GM12878 (cell line): ENCODE measurements at regions not wholly inside any gene's neighbourhood (a gene's known extent, or its start where the extent isn't known, plus 50 kb on each side); places are given as distances from the start of the nearest gene placed in this dataset.
"Not testable (repeated sequence)": the region's sequence is repeated elsewhere in the genome, so short reads cannot be mapped to it uniquely, and the experiment has no call there.

Experiments
- ATAC-seq: fragments of 200-7000 bp; cut with Tn5 transposase; 3 replicates; pipeline ENCODE4 v1.9.1; 2020; ENCODE audit warnings: mild to moderate bottlenecking, moderate library complexity
- BruUV-seq: library from RNA; stranded (reverse); fragments of 400-500 nt; replicated peaks from 2 replicates; lab custom pipeline; 2021; lab: Mats Ljungman, UMichigan
- CTCF ChIA-PET: fragments of 300-600 bp; sonication (Branson Sonifier 250); formaldehyde crosslinking; extraction: SDS; loops from one replicate; lab custom pipeline; 2021; ENCODE audit warnings: inconsistent platforms; lab: Yijun Ruan, JAX
- POLR2A ChIA-PET: fragments of 350-600 bp; formaldehyde crosslinking; extraction: SDS; loops from one replicate; lab custom pipeline; 2021; ENCODE audit warnings: inconsistent platforms; lab: Charles Lee
- RAD21 ChIA-PET: fragments of 300-600 bp; sonication (Branson Sonifier 250); formaldehyde crosslinking; loops from one replicate; lab custom pipeline; 2023; ENCODE audit warnings: antibody characterized with exemption; ENCODE audit not compliant: unreplicated experiment; lab: Charles Lee
- SMC1A ChIA-PET: fragments of 300-600 bp; sonication (Branson Sonifier 250); formaldehyde crosslinking; loops from one replicate; lab custom pipeline; 2023; ENCODE audit not compliant: unreplicated experiment, uncharacterized antibody; lab: Charles Lee
- DNase-seq: peaks from one replicate; pipeline ENCODE4 v3.0.0-alpha.2; 2011; ENCODE audit warnings: low read depth, low spot score
- FAIRE-seq: peaks from 3 replicates; lab custom pipeline; 2011; peaks lifted over from hg19 to GRCh38; lab: Jason Lieb, UNC
- H2AFZ ChIP-seq: 2 replicates; pipeline ENCODE4 v1.6.0; 2011; ENCODE audit warnings: low read depth, low read length, control low read depth; ENCODE audit not compliant: control insufficient read depth
- H3K27ac ChIP-seq: 2 replicates; pipeline ENCODE4 v1.5.1; 2011; ENCODE audit warnings: control low read depth; ENCODE audit not compliant: control insufficient read depth, insufficient read depth
- H3K27me3 ChIP-seq, 2 experiments: replicated peaks in 1 of 2; 2 replicates each; pipeline versions ENCODE4 v1.6.0 to v1.6.1; 2011; ENCODE audit warnings: low read length in 1 of 2; ENCODE audit not compliant: control insufficient read depth in 2 of 2, insufficient read depth in 2 of 2
- H3K36me3 ChIP-seq, 2 experiments: 2 replicates each; pipeline ENCODE4 v1.5.1; 2011; ENCODE audit warnings: low read length in 1 of 2; ENCODE audit not compliant: control insufficient read depth in 2 of 2, insufficient read depth in 2 of 2
- H3K4me1 ChIP-seq: 2 replicates; pipeline ENCODE4 v1.6.1; 2011; ENCODE audit warnings: mild to moderate bottlenecking, low read length, moderate library complexity, mixed read lengths; ENCODE audit not compliant: control insufficient read depth, insufficient read depth
- H3K4me2 ChIP-seq: 2 replicates; pipeline ENCODE4 v1.6.0; 2011; ENCODE audit warnings: control low read depth; ENCODE audit not compliant: control insufficient read depth, insufficient read depth
- H3K4me3 ChIP-seq: fragments of 200-600 bp; sonication (generic); 2 replicates; pipeline ENCODE4 v1.5.1; 2016
- H3K79me2 ChIP-seq: 2 replicates; pipeline ENCODE4 v1.6.0; 2011; ENCODE audit warnings: low read length; ENCODE audit not compliant: control insufficient read depth, insufficient read depth
- H3K9ac ChIP-seq: 2 replicates; pipeline ENCODE4 v1.8.0; 2011; ENCODE audit warnings: low read length, control low read depth, mixed read lengths; ENCODE audit not compliant: control insufficient read depth, insufficient read depth
- H3K9me3 ChIP-seq: replicated peaks from 3 replicates; pipeline ENCODE4 v1.5.1; 2011; ENCODE audit warnings: mild to moderate bottlenecking, low read length; ENCODE audit not compliant: control insufficient read depth, insufficient read depth
- H4K20me1 ChIP-seq: 2 replicates; pipeline ENCODE4 v1.6.0; 2011; ENCODE audit not compliant: control insufficient read depth, insufficient read depth
- ATF3 ChIP-seq: IDR thresholded peaks from 2 replicates; pipeline ENCODE4 v1.6.1; 2011; ENCODE audit warnings: low read depth, mild to moderate bottlenecking, low read length, moderate library complexity, borderline replicate concordance; ENCODE audit errors: extremely low read depth
- BHLHE40 ChIP-seq, 2 experiments: fragments of 450-650 bp in 1 of 2; IDR thresholded peaks; 2 replicates each; pipeline ENCODE4 v1.6.1; 2011 to 2017; ENCODE audit warnings: low read depth in 2 of 2, borderline replicate concordance in 1 of 2, improper control_type of control experiment in 1 of 2, low read length in 1 of 2, mild to moderate bottlenecking in 1 of 2
- CBFB ChIP-seq: IDR thresholded peaks from 2 replicates; pipeline ENCODE4 v1.6.1; 2016; ENCODE audit warnings: antibody characterized with exemption, low read depth
- IRF4 ChIP-seq: IDR thresholded peaks from 2 replicates; pipeline ENCODE4 v1.6.1; 2011; ENCODE audit warnings: low read depth, low read length
- PKNOX1 ChIP-seq: fragments of 450-650 bp; IDR thresholded peaks from 2 replicates; pipeline ENCODE4 v1.6.1; 2016; ENCODE audit warnings: mild to moderate bottlenecking
- PRDM15 ChIP-seq: fragments of 450-650 bp; formaldehyde crosslinking; IDR thresholded peaks from 2 replicates; pipeline ENCODE4 v1.4.0; 2020; ENCODE audit warnings: mild to moderate bottlenecking, moderate library complexity
- SREBF1 ChIP-seq: IDR thresholded peaks from 2 replicates; pipeline ENCODE4 v1.6.1; 2012; ENCODE audit warnings: mild to moderate bottlenecking, low read length
- TBL1XR1 ChIP-seq: IDR thresholded peaks from 2 replicates; pipeline ENCODE4 v1.6.1; 2012; ENCODE audit warnings: low read depth, low read length, improper control_type of control experiment
- WGBS: methylation state at CpG from one replicate; pipeline ENCODE4 v1.1.6; 2016; ENCODE audit warnings: low lambda C conversion rate; ENCODE audit not compliant: insufficient replicate concordance, insufficient coverage; ENCODE audit errors: missing lambda C conversion rate; 5-methylcytosine and 5-hydroxymethylcytosine counted together
- in situ Hi-C: fragments of 300-500 bp; cut with MboI; formaldehyde crosslinking; loops from 9 replicates; pipeline ENCODE4 v1.14.3; 2018; ENCODE audit warnings: mixed read lengths
- intact Hi-C: fragments of 100-400 bp; cut with micrococcal nuclease; formaldehyde crosslinking; loops from one replicate; pipeline ENCODE4 v1.14.2; 2022; ENCODE audit not compliant: unreplicated experiment

- H3K27ac ChIP-seq, CTCF ChIA-PET, in situ Hi-C loops, RAD21 ChIA-PET, H2AFZ ChIP-seq, H3K36me3 ChIP-seq, SMC1A ChIA-PET, H3K27me3 ChIP-seq, H3K9me3 ChIP-seq, H4K20me1 ChIP-seq, H3K79me2 ChIP-seq, H3K4me2 ChIP-seq, DNase-seq, H3K4me3 ChIP-seq, FAIRE-seq, BruUV-seq, H3K4me1 ChIP-seq, POLR2A ChIA-PET, intact Hi-C loops, ATAC-seq, H3K9ac ChIP-seq: not testable (repeated sequence)
- WGBS = 56% methylated on average over 16 of the region's 16 CpGs
Measured at GRCh38 chr5:27095761-27096160, 57.4 kb upstream of the CDH9 start.

GRCh38 chr5:27093279-27093678, 54.9 kb upstream of the CDH9 start:
- no peak overlapping the region for H3K4me2 ChIP-seq
- no peak overlapping the region for H3K4me3 ChIP-seq
- H3K79me2 ChIP-seq = no peaks in the 10 kb centered on the region
- TF ChIP-seq TBL1XR1 = no peak
- TF ChIP-seq CBFB = no peak
- no peak for TF ChIP-seq BHLHE40 (IDR thresholded peaks at IDR 0.05; ENCODE audit: borderline replicate concordance in 1 of 2, low read depth in 2 of 2, low read length in 1 of 2)
- no peak for TF ChIP-seq PKNOX1
- no peak for TF ChIP-seq ATF3
- TF ChIP-seq PRDM15 (CRISPR knock-in tag) = no peak
- TF ChIP-seq IRF4 = no peak
- no peak for TF ChIP-seq SREBF1
- no peak overlapping the region for H2AFZ ChIP-seq
- H3K27ac ChIP-seq = no peak overlapping the region
- no peak for ATAC-seq
- no peaks in the 10 kb centered on the region for H3K36me3 ChIP-seq
- H3K9ac ChIP-seq = no peak overlapping the region
- intact Hi-C loops (no loop called here), in situ Hi-C loops (no loop called here)
- POLR2A ChIA-PET = no interaction called here
- no TSS peak for BruUV-seq
- no peak for FAIRE-seq
- CTCF ChIA-PET = no interaction called here
- H3K4me1 ChIP-seq = no peaks in the 10 kb centered on the region
- WGBS = 15% methylated on average over 2 of the region's 2 CpGs
- no peaks in the 10 kb centered on the region for H4K20me1 ChIP-seq
- SMC1A ChIA-PET = interaction anchor here (0.7 kb wide), 1 partner anchor 27 kb away, joined by 3 read pairs; no protein-coding TSS in a partner anchor
- no peaks in the 10 kb centered on the region for H3K27me3 ChIP-seq
- no peaks in the 10 kb centered on the region for H3K9me3 ChIP-seq
- RAD21 ChIA-PET = no interaction called here
- DNase-seq = no peak
